ENCODE measurements at regions not wholly inside any gene's neighbourhood (a gene's known extent, or its start where the extent isn't known, plus 50 kb on each side); places are given as distances from the start of the nearest gene placed in this dataset.

DNA sequence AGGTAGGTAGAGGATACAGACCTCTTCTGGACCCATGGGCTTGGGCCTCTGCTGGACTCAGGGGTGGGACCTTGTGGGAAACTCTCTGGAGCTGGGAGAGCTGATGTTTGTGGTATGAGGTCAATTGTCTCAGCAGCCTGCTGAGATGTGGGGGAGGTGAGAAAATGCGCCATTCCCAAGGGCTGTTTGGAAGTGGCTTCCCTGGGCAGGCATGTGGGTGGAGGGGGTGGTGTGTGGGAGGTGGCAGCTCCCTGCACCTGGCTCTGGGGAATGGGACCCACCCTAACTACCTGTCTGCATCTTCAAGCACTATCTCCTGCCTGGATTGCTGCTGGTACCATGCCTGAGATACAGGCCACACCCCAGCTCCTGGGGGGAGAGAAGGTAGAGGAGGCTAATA lies 97.4 kb upstream of the THY1 start:
- no peak for DNase-seq

- DNase-seq = no peak
These were observed 96.8 kb upstream of the THY1 start for GRCh38 chr11:119519796-119520195.

GRCh38 chr11:119518746-119519730 lies 96.1 kb upstream of the THY1 start:
- no peak for DNase-seq

GRCh38 chr11:119515771-119516400 lies 92.9 kb upstream of the THY1 start:
- DNase-seq = no peak

GRCh38 chr11:119513806-119514170 lies 90.8 kb upstream of the THY1 start:
- DNase-seq = no peak

DNA sequence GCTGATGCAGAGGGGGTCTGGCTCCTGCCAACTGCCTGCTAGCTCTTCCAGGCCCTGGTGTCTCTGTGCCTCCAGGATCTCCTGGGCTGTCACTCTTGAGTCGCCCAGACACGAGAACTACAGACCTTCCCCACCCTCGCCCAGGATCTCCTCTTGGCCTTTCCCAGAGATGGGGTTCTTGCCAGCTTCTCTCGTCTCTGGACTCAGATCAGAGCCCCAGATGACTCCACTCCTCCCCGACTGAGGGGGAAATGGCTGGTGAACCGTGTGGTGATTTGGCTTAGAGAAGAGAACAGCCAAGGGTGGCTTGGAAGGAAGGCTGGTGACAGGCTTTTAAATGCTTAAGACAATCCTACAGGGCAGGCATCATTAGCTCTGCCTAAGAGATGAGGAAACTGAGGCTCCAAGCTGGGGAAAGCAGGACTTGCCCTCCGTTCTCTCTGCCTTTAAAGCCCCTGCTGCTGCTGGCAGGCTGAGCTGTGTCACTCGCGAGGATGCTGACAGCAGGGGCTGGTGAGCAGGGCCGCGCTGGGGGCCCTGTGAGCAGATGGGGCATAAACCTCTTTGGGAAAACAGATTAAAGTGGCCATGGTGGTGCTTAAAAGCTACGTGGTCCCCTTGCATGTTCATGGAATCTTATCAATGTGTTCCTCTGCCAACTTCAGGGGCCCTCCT lies 90.3 kb upstream of the THY1 start:
- no peak for DNase-seq

GRCh38 chr11:119512369-119512768 lies 89.4 kb upstream of the THY1 start:
- no peak for DNase-seq

- no peak for DNase-seq
These were observed 88.8 kb upstream of the THY1 start for GRCh38 chr11:119511614-119512306.

GRCh38 chr11:119509969-119510401 lies 87.0 kb upstream of the THY1 start:
- DNase-seq = no peak

DNA sequence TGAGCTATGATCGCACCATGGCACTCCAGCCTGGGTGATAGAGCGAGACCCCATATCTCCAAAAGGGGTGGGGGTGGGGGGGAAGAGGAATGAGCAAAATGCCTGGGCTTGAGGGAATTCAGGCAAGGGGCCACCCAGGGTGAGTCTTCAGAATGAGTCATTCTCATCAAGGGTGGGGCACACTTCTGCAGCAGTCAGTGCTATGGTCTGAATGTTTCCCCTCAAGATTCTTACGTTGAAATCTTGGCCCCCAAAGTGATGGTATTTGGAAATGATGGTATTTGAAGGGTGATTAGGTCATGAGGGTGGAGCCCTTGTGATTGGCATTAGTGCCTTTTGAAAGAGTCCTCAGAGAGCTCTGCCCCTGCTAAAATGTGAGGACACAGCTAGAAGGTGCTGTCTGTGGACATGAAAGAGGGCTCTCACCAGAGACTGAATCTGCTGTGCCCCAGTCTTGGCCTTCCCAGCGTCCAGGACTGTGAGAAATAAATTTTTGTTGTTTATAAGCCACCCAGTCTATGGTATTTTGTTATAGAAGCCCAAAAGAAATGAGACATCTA lies 86.4 kb upstream of the THY1 start:
- DNase-seq = no peak

DNA sequence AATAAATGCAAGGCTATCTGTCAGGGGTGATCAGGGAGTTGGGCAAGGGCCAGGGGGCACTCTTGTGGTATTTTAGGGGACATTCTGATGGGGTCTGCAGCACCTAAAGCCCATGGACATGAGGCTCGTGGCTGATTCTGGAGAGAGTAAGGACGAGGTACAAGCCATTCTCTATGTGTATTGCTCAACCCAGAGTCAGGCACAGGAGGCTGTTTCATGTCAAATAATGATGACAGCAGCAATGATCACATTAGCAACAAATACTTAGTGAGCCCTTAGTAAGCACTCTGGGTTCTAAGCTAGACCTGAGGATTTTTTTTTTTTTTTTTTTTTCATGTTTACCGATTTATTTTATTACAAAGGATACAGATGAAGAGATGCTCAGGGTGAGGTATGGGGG lies 83.5 kb upstream of the THY1 start:
- no peak for DNase-seq

- no peak for DNase-seq
These were observed 82.9 kb upstream of the THY1 start for GRCh38 chr11:119505861-119506260.

DNA sequence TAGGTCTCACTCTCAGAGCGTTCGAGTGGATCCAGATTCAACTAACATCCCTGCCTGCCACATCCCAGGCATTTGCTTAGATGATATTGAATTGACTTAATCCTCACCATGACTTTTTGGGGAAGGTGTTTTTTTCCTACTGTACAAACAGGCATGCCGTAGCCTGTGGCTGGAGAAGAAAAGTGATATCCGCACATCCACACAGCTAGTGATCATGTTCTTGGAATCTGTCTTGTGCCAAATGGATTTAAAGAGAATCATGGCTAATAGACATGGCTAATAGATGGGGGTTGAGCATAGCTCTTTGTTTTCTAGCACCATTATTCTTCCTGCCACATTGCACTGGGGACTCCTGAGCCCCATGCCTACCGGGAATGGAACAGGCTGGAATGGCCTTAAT lies 82.1 kb upstream of the THY1 start:
- no peak for DNase-seq

DNA sequence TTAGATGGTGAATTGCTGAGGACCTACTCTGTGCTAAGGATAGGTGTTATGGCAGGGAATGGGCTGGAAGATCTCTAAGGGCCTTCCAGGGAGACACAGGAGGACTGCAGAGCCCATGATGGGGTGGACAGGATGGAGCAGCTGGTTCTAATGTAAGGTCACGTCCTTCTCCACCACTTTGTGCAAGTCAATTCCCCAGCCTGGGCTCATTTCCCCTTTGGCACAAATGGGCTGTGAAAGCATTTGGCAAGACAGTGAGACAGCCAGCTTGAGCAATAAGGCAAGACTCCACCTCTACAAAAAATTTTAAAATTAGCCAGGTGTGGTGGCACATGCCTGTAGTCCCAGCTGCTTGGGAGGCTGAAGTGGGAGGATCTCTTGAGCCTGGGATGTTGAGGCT lies 81.4 kb upstream of the THY1 start:
- DNase-seq = no peak

GRCh38 chr11:119501777-119502405 lies 78.9 kb upstream of the THY1 start:
- no peak for DNase-seq

GRCh38 chr11:119497717-119498116 lies 74.7 kb upstream of the THY1 start:
- no peak for DNase-seq

GRCh38 chr11:119496997-119497396 lies 74.0 kb upstream of the THY1 start:
- DNase-seq = no peak

DNA sequence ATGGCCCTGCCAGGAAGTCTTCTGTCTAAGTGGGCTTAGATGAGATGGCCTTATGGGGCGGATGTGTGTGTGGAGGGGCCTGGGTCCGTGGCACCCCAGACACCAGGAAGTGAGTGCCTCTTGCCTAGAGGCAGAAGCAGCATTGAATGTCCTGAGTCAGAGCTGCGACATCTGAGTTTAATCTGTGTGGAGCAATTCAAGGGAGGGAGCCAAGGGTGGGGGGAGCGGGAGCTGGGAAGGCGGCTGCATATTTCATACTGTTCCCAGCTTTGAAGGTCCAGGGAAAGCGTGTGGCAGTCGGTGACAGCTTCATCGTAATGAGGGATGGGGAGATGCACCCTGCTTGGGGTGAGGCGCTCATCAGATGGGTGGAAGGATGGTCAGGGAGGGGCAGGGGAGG lies 73.5 kb upstream of the THY1 start:
- no peak for DNase-seq

GRCh38 chr11:119493712-119494111 lies 70.7 kb upstream of the THY1 start:
- no peak for DNase-seq

DNA sequence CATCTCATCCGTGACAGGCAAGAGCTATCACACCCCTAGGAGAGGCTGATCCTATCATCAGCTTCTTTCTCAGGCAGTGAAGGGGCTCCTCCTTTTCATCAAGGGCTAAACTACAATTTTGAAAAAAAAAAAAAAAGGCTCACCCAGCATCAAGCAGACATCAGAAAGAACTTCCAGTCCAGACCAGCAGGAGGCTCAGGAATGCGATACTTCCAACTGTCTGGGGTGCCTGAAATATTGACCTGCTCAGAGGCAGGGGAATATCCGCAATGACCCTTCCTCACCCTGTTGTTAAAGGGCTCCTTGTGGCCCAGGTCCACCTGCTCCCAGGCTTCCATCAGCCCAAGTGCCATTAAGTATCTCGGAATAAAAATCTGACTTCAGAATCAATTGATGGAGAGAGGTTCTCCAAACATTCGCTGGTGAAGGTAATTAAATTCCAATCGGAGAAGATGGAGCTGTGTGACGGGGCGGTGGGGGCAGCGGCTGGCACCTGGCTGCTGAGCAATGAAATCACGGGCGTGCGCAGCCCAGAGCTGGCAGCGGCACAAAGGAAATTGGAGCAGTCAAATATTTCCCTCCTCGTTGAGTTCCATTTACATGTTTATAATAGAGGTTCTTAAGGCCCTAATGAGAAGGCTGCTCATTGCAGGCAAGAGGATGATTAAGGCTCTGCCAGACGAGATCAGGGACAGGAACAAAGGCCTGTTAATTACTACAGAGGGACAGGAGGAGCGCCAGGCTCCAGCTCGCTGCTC lies 69.0 kb upstream of the THY1 start:
- no peak for DNase-seq

- DNase-seq = no peak
These were observed 67.5 kb upstream of the THY1 start for GRCh38 chr11:119490253-119491006.

All from activated CD4-positive, alpha-beta T cell treated with anti-CD3 and anti-CD28 coated beads for 4 hours (primary cell).